RWPE1 (cell line): ENCODE measurements at regions not wholly inside any gene's neighbourhood (a gene's known extent, or its start where the extent isn't known, plus 50 kb on each side); places are given as distances from the start of the nearest gene placed in this dataset.

Experiments used
- CTCF ChIA-PET: fragments of 350-600 bp; sonication (Branson Sonifier 250); formaldehyde crosslinking; extraction: SDS; loops from one replicate; lab custom pipeline; 2021; lab: Yijun Ruan, JAX
- POLR2A ChIA-PET: fragments of 400-600 bp; formaldehyde crosslinking; extraction: SDS; loops from one replicate; lab custom pipeline; 2020; ENCODE audit warnings: antibody characterized with exemption; ENCODE audit not compliant: low non-redundant PET; lab: Yijun Ruan, JAX
- DNase-seq: peaks from one replicate; pipeline ENCODE4 v3.0.0; 2012; ENCODE audit warnings: low spot score
- H3K27ac ChIP-seq: fragments of 450-650 bp; 2 replicates; pipeline ENCODE4 v1.5.1; 2017
- TF ChIP-seq, protein P1 (sequence below): fragments of 450-650 bp; conservative IDR thresholded peaks from 2 replicates; pipeline ENCODE4 v1.5.1; 2017; ENCODE audit warnings: low read depth, mild to moderate bottlenecking

DNA sequence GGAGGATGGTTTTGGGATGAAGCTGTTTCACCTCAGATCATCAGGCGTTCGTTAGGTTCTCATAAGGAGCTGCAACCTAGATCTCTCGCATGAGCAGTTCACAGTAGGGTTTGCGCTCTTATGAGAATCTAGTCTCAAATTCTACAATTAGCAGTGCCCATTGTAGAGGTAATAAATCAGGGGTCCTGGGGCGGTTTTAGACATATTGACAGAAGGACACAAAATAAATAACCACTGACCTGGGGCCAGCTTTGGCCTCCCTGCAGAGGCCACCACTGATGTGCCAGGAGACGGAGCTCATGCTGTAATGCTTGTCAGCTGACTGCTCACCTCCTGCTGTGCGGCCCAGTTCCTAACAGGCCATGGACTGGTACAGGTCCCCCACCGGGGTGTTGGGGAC is 67.6 kb upstream of the SPATA31D4 start:
- TF ChIP-seq, protein P1, sequence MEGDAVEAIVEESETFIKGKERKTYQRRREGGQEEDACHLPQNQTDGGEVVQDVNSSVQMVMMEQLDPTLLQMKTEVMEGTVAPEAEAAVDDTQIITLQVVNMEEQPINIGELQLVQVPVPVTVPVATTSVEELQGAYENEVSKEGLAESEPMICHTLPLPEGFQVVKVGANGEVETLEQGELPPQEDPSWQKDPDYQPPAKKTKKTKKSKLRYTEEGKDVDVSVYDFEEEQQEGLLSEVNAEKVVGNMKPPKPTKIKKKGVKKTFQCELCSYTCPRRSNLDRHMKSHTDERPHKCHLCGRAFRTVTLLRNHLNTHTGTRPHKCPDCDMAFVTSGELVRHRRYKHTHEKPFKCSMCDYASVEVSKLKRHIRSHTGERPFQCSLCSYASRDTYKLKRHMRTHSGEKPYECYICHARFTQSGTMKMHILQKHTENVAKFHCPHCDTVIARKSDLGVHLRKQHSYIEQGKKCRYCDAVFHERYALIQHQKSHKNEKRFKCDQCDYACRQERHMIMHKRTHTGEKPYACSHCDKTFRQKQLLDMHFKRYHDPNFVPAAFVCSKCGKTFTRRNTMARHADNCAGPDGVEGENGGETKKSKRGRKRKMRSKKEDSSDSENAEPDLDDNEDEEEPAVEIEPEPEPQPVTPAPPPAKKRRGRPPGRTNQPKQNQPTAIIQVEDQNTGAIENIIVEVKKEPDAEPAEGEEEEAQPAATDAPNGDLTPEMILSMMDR, result no peak
- no peak overlapping the region for H3K27ac ChIP-seq
- ChIA-PET POLR2A (no interaction called here), CTCF (interaction anchor here (0.6 kb wide), 1 partner anchor 606 kb away, joined by 3 read pairs; no protein-coding TSS in a partner anchor)
- no peak for DNase-seq

DNA sequence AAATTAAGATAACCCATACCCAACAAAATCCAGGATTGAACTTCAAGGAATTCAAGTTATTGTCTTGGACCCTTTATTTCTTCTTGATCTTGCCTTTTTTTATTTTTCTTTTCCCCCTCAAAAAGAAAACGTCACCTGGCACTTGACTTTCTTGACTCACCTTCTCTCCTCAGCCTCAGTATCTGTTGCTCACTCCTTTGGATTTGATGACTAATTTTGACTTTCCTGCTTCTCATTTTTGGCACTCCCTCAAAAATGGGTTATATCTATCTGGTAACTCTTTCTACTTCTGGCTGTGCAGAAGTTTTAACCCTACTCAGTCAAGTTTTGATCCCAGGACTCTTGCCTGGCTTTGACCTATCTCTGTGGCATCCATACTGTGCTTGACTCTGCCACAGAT is 66.6 kb upstream of the SPATA31D4 start:
- POLR2A ChIA-PET, result interaction anchor here (0.6 kb wide), 1 partner anchor 32 kb away, joined by 3 read pairs; no protein-coding TSS in a partner anchor
- H3K27ac ChIP-seq, result no peak overlapping the region
- TF ChIP-seq, protein P1, result no peak
- DNase-seq, result peak; percentile 91
- CTCF ChIA-PET, result no interaction called here

DNA sequence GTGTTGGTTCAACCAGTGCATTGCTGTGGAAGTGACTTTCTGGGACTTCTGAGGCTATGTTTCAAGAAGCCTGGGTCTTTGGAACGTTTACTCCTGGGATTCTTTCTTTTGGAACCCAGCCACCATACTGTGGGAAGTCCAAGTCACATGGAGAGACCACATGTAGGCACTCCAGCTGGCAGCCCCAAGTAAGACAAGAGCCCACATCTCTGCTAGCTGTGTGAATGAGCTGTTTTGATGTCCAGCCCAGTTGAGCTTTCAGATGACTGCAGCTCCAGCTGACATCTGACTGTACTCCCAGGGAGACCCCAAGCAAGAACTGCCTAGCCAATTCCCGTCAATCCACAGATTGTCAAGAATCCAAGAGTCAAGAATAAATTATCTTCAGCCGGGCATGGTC is 60.1 kb upstream of the SPATA31D4 start:
- TF ChIP-seq, protein P1, result no peak
- CTCF ChIA-PET, result no interaction called here
- DNase-seq, result no peak
- H3K27ac ChIP-seq, result no peak overlapping the region
- POLR2A ChIA-PET, result no interaction called here

DNA sequence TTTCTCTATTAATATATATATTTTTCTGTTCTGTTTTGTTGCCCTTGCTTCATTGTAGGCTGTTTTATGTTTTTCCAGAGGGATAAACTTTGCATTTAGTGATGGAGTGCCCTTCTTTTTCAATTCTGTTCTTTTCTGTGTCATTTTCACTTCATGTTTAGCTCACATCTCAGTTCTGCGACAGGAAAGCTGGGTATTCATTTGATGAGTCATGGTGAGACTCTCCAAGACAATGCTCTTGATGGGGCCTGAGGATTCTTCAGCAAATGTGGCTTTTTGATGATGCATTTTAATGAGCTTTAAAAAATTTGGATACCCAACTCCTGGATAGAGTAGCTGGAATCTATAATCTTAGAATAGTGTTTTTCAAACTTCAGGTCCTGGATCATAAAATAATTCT is 56.5 kb upstream of the SPATA31D4 start:
- CTCF ChIA-PET, result interaction anchor here (0.6 kb wide), 1 partner anchor 15 kb away, joined by 5 read pairs; no protein-coding TSS in a partner anchor
- TF ChIP-seq, protein P1, result no peak
- peak; percentile 51 for DNase-seq

DNA sequence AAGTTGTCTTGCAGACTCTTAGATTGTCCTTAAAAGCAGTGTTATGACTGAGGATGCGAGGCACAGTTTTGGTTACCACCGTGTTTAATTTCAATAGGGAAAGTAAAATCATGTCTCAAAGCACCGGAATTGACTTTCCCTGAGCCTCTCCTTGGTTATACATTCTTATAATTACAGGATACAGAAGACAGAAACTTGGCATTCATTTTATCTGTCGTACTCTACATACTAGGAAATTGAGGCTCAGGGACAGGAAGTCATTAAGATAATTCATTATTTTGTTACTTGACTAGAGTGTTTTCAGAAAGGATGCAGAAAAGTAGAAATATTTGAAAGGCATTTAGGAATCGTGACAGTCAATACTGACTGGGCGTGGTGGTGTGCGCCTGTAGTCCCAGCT is 54.0 kb upstream of the SPATA31D4 start:
- ChIA-PET CTCF (interaction anchor here (0.6 kb wide), 1 partner anchor 492 kb away, joined by 3 read pairs; no protein-coding TSS in a partner anchor), POLR2A (no interaction called here)
- DNase-seq, result no peak
- H3K27ac ChIP-seq, result no peak overlapping the region
- TF ChIP-seq, protein P1, result no peak

More for the DNA sequence above, 56.5 kb upstream of the SPATA31D4 start:
- H3K27ac ChIP-seq, result no peak overlapping the region
- POLR2A ChIA-PET, result no interaction called here

DNA sequence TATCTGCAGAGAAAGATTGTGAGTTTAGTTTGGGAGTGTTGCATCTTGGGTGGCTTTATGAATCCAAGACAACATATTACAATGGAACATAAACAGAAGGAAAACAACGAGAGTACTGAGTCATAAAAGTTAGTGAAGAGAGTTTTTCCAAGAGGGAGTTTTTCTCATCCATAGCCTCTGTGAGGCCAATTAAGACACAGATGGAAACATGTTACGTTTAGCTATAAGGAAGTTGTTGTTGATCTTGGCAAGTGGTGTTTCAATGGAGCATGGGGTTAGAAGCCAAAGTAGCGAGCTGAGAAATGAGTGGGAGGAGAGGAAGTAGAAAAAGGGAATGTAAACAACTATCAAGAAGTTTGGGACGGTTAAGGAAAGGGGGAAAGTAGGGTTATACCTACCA is 53.3 kb upstream of the SPATA31D4 start:
- no peak for DNase-seq
- ChIA-PET POLR2A (no interaction called here), CTCF (no interaction called here)
- TF ChIP-seq, protein P1, result no peak
- H3K27ac ChIP-seq, result no peak overlapping the region
